ENCODE measurements at regions not wholly inside any gene's neighbourhood (a gene's known extent, or its start where the extent isn't known, plus 50 kb on each side); places are given as distances from the start of the nearest gene placed in this dataset.

- TF ChIP-seq CTCF (IDR thresholded peaks at IDR 0.05) = no peak
- TF ChIP-seq POLR2A (IDR thresholded peaks at IDR 0.05) = no peak
These were observed 89.8 kb upstream of the MMADHC start for GRCh38 chr2:149677416-149677815.
